Spleen (tissue), 11 donors: ENCODE measurements at regions not wholly inside any gene's neighbourhood (a gene's known extent, or its start where the extent isn't known, plus 50 kb on each side); places are given as distances from the start of the nearest gene placed in this dataset.

Experiments used
- DNase-seq: peaks from one replicate; pipeline ENCODE4 v3.0.0-alpha.2; 2020
- H3K27ac ChIP-seq, 8 donors: fragments of 200-600 bp; sonication (generic) in 7 of 8; 1 replicate in 4 of 8; 2 replicates in 4 of 8; pipeline versions ENCODE4 v1.5.0 to v1.8.0; 2016 to 2021; ENCODE audit warnings: inconsistent platforms in 4 of 8, mild to moderate bottlenecking in 4 of 8, moderate library complexity in 1 of 8
- H3K27me3 ChIP-seq, 7 donors: fragments of 200-600 bp; sonication (generic) in 6 of 7; replicated peaks in 1 of 7; 1 replicate in 4 of 7; 2 replicates in 3 of 7; pipeline versions ENCODE4 v1.5.0 to v1.8.0; 2016 to 2021; ENCODE audit warnings: inconsistent platforms in 3 of 7, mild to moderate bottlenecking in 1 of 7
- H3K36me3 ChIP-seq, 6 donors: fragments of 200-600 bp; sonication (generic) in 5 of 6; 1 replicate in 4 of 6; 2 replicates in 2 of 6; pipeline versions ENCODE4 v1.5.0 to v1.8.0; 2016 to 2021; ENCODE audit warnings: inconsistent platforms in 2 of 6
- H3K4me1 ChIP-seq, 6 donors: fragments of 200-600 bp; sonication (generic) in 5 of 6; 1 replicate in 3 of 6; 2 replicates in 3 of 6; pipeline versions ENCODE4 v1.5.0 to v1.8.0; 2016 to 2021; ENCODE audit warnings: inconsistent platforms in 3 of 6
- H3K4me3 ChIP-seq, 8 donors: fragments of 200-600 bp; sonication (generic) in 7 of 8; 1 replicate in 4 of 8; 2 replicates in 4 of 8; pipeline versions ENCODE4 v1.5.0 to v1.8.0; 2016 to 2021; ENCODE audit warnings: inconsistent platforms in 4 of 8, mild to moderate bottlenecking in 4 of 8, moderate library complexity in 2 of 8
- H3K9me3 ChIP-seq, 8 donors: fragments of 200-600 bp; sonication (generic) in 7 of 8; 1 replicate in 4 of 8; 2 replicates in 4 of 8; pipeline versions ENCODE4 v1.5.0 to v1.8.0; 2016 to 2021; ENCODE audit warnings: inconsistent platforms in 4 of 8
- POLR2A ChIP-seq, 3 donors: fragments of 450-650 bp; IDR thresholded peaks; one replicate each; pipeline ENCODE4 v1.5.1; 2017; ENCODE audit warnings: antibody characterized with exemption in 3 of 3, mild to moderate bottlenecking in 1 of 3
- POLR2AphosphoS5 ChIP-seq, 3 donors: sonication (generic); formaldehyde crosslinking; IDR thresholded peaks; one replicate each; pipeline ENCODE4 v1.5.1; 2017; ENCODE audit warnings: antibody characterized with exemption in 3 of 3
- WGBS, 5 donors: extraction: QIAGEN DNeasy Blood & Tissue Kit in 3 of 5; methylation state at CpG; one replicate each; pipeline versions ENCODE4 v1.1.5 to v1.1.7; 2013 to 2018; 5-methylcytosine and 5-hydroxymethylcytosine counted together
- intact Hi-C: fragments of 100-400 bp; cut with DNase I; formaldehyde crosslinking; loops from one replicate; pipeline ENCODE4 v1.15.0; 2023; ENCODE audit warnings: low total_unique reads
- TF ChIP-seq, protein P1 (sequence below), 11 experiments: fragments of 200-600 bp in 7 of 11; fragments of 450-650 bp in 4 of 11; sonication (generic) in 4 of 11; IDR thresholded peaks in 8 of 11; conservative IDR thresholded peaks in 3 of 11; 1 replicate in 7 of 11; 2 replicates in 4 of 11; pipeline versions ENCODE4 v1.4.0 to v1.8.0; 2016 to 2021; ENCODE audit warnings: antibody characterized with exemption in 11 of 11, inconsistent platforms in 4 of 11, mild to moderate bottlenecking in 1 of 11
- donor health status: healthy with polysubstance abuse.
- donor health status: DM: no; HTN: no; CAD: no; lungs with moderate emphysema.
- donor health status: DM: no; HTN: no; CAD: no.
- donor health status: Bipolar disorder and iron deficiency.
- donor health status: healthy.
- donor health status: DM: no; HTN: no; CAD: no.
- donor health status: DM: yes; HTN: yes; CAD: no.

DNA sequence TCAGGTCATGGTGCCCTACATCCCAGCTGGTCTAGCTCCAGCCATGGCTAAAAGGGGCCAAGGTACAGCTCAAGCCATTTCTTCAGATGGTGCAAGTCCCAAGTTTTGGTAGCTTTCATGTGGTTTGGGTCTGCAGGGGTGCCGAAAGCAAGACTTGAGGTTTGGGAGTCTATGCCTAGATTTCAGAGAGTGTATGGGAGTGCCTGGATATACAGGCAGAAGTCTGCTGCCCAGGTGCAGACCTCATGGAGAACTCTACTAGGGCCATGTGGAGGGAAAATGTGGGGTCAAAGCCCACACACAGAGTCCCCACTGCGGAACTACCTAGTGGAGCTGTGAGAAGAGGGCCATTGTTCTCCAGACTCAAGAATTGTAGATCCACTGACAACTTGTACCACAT, 1000.9 kb upstream of the ADGRB3 start:
- no peak overlapping the region for H3K4me3 ChIP-seq
- H3K9me3 ChIP-seq: peaks cover 0 to 20% (median 11%) of the 10 kb centered on the region in 8 donors
- no peaks in the 10 kb centered on the region for H3K27me3 ChIP-seq
- 80 to 100% (median 89%) methylated on average over 1 to 2 of the region's 2 CpGs for WGBS, 5 donors
- H3K36me3 ChIP-seq: no peaks in the 10 kb centered on the region
- H3K4me1 ChIP-seq: no peaks in the 10 kb centered on the region
- TF ChIP-seq POLR2A (IDR thresholded peaks at IDR 0.05) (no peak), POLR2AphosphoS5 (IDR thresholded peaks at IDR 0.05) (no peak)
- TF ChIP-seq, protein P1, sequence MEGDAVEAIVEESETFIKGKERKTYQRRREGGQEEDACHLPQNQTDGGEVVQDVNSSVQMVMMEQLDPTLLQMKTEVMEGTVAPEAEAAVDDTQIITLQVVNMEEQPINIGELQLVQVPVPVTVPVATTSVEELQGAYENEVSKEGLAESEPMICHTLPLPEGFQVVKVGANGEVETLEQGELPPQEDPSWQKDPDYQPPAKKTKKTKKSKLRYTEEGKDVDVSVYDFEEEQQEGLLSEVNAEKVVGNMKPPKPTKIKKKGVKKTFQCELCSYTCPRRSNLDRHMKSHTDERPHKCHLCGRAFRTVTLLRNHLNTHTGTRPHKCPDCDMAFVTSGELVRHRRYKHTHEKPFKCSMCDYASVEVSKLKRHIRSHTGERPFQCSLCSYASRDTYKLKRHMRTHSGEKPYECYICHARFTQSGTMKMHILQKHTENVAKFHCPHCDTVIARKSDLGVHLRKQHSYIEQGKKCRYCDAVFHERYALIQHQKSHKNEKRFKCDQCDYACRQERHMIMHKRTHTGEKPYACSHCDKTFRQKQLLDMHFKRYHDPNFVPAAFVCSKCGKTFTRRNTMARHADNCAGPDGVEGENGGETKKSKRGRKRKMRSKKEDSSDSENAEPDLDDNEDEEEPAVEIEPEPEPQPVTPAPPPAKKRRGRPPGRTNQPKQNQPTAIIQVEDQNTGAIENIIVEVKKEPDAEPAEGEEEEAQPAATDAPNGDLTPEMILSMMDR (IDR thresholded peaks at IDR 0.05 in 8 of 11, conservative IDR thresholded peaks at IDR 0.05 in 3 of 11): no peak
- DNase-seq: peak; percentile 56
- no peak overlapping the region for H3K27ac ChIP-seq
- intact Hi-C loops: no loop called here

- H3K36me3 ChIP-seq: no peaks in the 10 kb centered on the region
- no peak overlapping the region for H3K27ac ChIP-seq
- 72 to 93% (median 81%) methylated on average over 3 of the region's 3 CpGs for WGBS, 5 donors
- no peaks in the 10 kb centered on the region for H3K4me1 ChIP-seq
- no peak for TF ChIP-seq POLR2AphosphoS5 (IDR thresholded peaks at IDR 0.05)
- H3K27me3 ChIP-seq: no peaks in the 10 kb centered on the region
- DNase-seq: no peak
- intact Hi-C loops: no loop called here
- peaks cover 0 to 20% (median 11%) of the 10 kb centered on the region in 8 donors for H3K9me3 ChIP-seq
- no peak overlapping the region for H3K4me3 ChIP-seq
Measured at GRCh38 chr6:67633058-67633457, 1002.0 kb upstream of the ADGRB3 start.

DNA sequence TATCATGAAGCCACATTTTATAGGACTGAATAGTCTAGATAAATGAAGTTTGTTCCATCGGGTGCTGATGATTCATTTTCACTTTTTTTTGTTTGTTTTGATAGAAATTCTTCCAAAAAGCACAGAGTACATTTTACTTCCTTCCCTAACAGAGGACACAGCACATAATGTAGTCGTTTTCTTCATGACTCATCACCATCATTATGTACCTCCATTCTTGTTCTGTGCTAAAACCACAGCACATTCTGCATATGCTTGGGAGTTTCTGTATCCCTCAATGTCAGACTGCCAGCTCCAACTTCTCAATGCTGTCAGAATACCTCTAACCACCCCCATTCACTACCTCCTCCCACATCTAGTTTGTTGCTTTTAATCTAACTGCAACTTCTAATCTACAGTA, 1004.9 kb upstream of the ADGRB3 start:
- Histone ChIP-seq H3K27ac (no peak overlapping the region), H3K9me3 (peaks cover 0 to 20% (median 10%) of the 10 kb centered on the region in 8 donors), H3K27me3 (no peaks in the 10 kb centered on the region), H3K36me3 (no peaks in the 10 kb centered on the region), H3K4me3 (no peak overlapping the region), H3K4me1 (no peaks in the 10 kb centered on the region)
- TF ChIP-seq, protein P1 (IDR thresholded peaks at IDR 0.05 in 8 of 11, conservative IDR thresholded peaks at IDR 0.05 in 3 of 11): no peak
- TF ChIP-seq POLR2A (IDR thresholded peaks at IDR 0.05): no peak
- TF ChIP-seq POLR2AphosphoS5 (IDR thresholded peaks at IDR 0.05): no peak
- intact Hi-C loops: no loop called here
- DNase-seq: no peak
- WGBS, 5 donors: 26 to 50% (median 41%) methylated on average over 2 of the region's 2 CpGs

DNA sequence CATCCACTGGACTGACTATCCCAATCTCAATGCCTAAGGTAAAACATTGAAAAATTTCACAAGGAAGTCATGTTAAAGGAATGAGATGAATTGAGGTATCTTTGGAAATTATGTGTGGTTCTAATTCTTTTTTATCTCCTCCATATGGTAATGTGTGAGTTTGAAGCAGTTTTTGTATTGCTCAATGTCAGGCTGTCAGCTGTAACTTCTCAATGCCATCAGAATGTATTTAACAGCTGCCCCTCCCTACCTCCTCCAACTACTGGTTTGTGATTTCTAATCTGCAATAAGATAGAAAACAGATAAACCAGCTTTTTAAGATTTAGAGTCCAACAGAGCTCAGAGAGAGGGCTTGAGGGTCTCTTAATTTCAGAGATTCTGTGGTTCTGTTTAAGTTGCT, 1005.8 kb upstream of the ADGRB3 start:
- H3K27ac ChIP-seq: no peak overlapping the region
- intact Hi-C loops: no loop called here
- no peaks in the 10 kb centered on the region for H3K27me3 ChIP-seq
- H3K4me1 ChIP-seq: no peaks in the 10 kb centered on the region
- TF ChIP-seq POLR2A (IDR thresholded peaks at IDR 0.05) (no peak), POLR2AphosphoS5 (IDR thresholded peaks at IDR 0.05) (no peak)
- TF ChIP-seq, protein P1 (IDR thresholded peaks at IDR 0.05 in 8 of 11, conservative IDR thresholded peaks at IDR 0.05 in 3 of 11): no peak
- H3K4me3 ChIP-seq: no peak overlapping the region
- no peak for DNase-seq
- H3K9me3 ChIP-seq: peaks cover 0 to 13% (median 6%) of the 10 kb centered on the region in 8 donors
- H3K36me3 ChIP-seq: no peaks in the 10 kb centered on the region

- no peaks in the 10 kb centered on the region for H3K27me3 ChIP-seq
- 77 to 91% (median 82%) methylated on average over 7 of the region's 7 CpGs for WGBS, 5 donors
- H3K4me1 ChIP-seq: no peaks in the 10 kb centered on the region
Measured at GRCh38 chr6:67615796-67616195, 1019.3 kb upstream of the ADGRB3 start.

More at GRCh38 chr6:67615796-67616195, 1019.3 kb upstream of the ADGRB3 start:
- H3K36me3 ChIP-seq: no peaks in the 10 kb centered on the region
- no peak overlapping the region for H3K4me3 ChIP-seq
- H3K9me3 ChIP-seq: peaks cover 0 to 7% (median under 1%) of the 10 kb centered on the region in 8 donors
- TF ChIP-seq POLR2AphosphoS5 (IDR thresholded peaks at IDR 0.05) (no peak), POLR2A (IDR thresholded peaks at IDR 0.05) (no peak)
- TF ChIP-seq, protein P1 (IDR thresholded peaks at IDR 0.05 in 8 of 11, conservative IDR thresholded peaks at IDR 0.05 in 3 of 11): no peak
- H3K27ac ChIP-seq: no peak overlapping the region
- DNase-seq: no peak
- intact Hi-C loops: no loop called here
